AG08395 (cell line): ENCODE measurements at regions not wholly inside any gene's neighbourhood (a gene's known extent, or its start where the extent isn't known, plus 50 kb on each side); places are given as distances from the start of the nearest gene placed in this dataset.

Experiments
- DNase-seq: peaks from one replicate; pipeline ENCODE4 v3.0.0; 2012; ENCODE audit warnings: mixed read lengths, low spot score

DNA sequence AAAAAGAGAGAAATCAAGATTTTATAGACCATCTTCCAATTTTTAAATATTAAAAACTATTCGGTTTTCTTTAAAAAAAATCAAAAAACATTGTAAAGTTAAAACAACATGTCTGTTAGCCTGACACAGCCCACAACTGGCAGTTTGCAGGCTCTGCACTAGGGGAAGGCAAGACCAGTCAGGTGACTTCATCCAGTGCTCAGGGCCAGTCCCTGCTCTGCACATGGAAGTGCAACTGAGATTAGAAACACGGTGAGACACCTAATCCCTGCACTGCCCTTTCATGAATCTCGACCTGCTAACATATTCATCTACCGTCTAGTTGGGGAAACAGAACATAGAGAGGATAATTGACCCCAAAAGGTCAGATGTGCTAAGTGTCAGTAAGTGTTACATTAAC, 135.2 kb downstream of the BARD1 start:
- DNase-seq, result no peak

DNA sequence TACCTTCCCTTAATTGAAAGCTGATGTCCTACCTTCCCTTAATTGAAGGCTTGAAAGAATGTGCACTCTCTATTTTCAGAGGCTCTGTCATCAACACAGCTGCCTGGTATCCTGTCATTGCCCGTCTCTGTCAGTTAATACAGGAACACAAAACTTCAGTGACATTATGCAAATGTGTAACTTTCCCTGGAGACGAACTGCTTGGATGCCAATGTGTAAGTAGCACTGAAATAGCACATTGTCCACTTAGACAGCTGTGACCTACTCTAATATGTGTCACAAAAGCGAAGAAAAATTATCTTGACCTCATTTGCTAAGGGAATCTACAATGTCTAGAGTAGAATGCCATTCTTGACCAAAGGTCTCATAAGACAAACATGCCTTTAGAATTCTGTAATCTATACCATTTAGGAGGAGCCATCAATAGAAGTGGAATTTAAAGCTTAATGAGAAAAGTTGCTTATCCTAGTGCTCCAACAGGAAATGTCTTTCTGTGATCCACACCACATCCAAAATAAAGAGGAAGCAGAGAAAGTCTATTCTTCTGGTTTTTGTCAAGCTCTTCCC, 138.1 kb downstream of the BARD1 start:
- DNase-seq, result no peak

DNA sequence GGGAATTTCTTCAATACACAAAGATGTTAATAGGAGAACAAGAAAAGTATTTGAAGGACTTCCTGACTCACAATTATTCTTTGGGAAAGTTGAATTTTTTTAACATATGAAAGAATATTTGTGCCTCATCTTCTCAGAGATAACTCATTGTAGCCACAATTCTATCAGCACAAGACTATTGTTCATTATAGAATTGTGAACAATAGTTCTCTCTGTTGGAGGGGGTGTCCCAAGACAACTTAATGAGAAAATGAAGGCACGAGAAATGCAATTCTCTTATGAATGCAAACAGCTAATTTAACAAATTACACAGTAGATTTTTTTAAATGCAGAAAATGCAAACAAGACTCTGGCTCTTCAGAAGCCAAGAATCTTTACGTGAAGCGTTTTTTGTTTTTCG, 157.0 kb downstream of the BARD1 start:
- DNase-seq, result no peak

DNA sequence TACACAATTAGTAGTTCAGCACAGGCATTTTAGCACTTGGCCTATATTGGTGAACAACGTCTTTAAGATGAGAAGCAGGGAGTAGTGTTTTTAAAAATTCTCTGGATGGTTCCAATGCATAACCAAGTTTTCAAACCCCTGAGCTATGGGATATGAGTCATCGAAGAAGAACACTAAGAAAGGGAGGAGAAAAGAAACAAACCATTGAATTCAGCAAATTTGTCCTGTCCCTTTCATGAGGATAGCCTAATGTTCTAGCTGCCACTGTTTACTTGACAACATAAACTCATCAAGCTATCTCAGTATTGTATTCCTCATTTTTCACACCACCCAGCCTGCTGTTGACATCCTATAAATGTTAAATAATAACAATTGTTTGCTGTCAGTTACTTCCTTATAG, 158.0 kb downstream of the BARD1 start:
- no peak for DNase-seq

DNA sequence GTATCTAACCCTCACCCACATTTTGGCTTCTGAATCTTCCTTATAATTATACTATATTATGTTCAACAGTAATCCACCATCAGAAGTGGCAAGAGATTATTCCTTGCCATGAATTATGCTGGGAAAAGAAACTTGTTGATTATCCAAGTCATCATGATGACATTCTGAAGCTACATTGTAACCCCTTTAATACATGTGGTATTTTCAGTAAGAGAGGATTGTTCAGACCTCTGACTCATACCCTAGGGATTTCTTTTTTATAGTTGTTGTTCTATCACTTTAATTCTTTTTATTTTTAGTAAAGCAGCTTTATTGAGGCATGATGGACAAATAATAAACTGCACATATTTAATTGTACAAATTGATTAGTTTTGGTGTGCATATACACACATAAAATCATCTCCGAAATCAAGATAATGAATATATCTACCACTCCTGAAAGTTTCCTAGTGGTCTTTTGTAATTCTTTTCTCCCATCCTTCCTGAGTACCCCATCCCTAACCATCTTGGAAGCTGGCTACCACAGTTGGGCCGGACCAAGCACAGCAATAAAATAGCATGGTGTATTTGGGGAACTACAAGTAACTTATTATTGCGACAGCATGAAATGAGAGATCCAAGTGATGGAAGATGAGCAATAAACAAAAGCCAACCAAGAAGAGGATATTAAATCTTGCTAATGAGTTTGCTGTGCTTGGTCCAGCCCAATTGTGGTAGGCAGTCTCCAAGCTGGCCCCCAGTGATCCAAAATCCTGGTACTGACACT, 159.9 kb downstream of the BARD1 start:
- peak; percentile 54 for DNase-seq

DNA sequence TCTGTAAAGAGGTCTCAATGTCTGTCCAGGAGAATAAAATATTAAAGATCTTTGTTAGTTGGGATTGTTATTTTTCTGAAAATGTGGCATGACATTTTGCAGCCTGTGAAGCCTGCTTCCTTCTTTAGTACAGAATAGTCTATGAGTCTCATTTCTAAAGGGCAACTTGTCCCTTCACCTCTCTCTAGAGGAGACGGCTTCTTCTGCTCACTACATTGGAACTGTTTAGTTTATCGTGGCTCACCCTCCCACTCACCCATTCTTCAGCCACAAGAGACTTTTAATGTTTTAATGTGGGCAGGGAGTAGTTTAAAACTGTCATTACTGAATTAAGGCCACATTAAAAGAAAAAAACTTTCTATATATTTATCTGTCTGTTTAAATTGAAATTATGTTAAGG, 161.0 kb downstream of the BARD1 start:
- DNase-seq, result no peak

DNA sequence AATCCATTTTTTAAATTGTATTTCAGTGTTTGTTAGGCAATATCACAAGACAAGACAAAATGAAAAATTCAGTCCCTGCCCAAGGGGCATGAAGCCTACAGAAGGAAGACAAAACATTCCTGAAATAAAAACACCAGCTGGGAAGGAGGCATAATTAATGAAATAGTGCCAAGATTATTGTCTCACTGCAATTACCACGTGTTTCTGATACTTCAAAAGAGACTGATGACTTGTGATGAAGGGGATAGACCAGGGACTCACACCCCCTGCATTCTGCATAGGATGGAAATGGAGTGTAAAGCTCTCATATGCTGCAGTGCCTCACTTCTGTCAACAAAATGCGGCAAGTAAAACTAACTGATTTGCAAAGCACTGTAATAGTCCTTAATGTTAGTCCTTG, 178.1 kb downstream of the BARD1 start:
- no peak for DNase-seq

DNA sequence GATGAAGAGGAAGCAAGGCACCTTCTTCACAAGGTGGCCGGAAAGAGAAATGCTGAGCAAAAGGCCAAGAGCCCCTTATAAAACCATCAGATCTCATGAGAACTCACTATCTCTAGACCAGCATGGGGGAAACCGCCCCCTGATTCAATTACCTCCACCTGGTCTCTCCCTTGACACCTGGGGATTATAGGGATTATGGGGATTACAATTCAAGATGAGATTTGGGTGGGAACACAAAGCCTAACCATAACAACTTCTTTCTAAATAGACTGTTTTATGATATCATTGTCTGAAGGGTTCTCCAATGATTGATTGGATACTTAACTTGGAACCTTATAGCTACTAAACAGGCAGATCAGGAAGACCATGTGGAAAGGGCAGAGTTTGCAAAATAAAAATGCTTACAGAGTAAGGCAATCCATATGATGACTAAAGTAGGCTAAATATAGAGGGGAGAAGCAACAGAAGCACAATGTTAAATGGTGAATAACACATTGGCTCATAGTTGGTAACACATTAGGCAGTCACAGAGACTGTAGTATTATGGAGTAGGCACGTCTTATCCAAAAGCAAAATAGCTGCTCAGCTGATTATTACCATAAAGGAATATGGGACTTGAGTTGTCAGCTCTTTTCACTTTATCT, 179.0 kb downstream of the BARD1 start:
- no peak for DNase-seq

DNA sequence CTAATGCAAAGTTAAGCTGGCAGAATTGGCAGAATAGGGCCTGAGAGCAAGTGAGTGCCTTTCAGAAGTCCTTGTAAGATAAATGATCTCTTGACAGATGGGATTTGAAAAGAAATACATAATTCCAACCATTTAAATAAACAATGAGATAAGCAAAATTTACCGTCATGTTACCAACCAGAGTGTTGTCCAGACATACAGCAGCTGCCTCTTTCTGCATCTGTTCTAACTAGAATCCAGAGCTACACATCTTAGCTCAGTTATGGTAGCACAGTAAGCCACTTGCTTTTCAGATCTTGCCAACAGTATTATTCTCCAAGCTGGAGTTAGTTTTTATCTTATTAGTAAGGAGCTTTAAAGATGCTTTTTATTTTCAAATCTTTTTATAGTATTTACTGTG, 179.6 kb downstream of the BARD1 start:
- no peak for DNase-seq
